ENCODE measurements at regions not wholly inside any gene's neighbourhood (a gene's known extent, or its start where the extent isn't known, plus 50 kb on each side); places are given as distances from the start of the nearest gene placed in this dataset.

DNA sequence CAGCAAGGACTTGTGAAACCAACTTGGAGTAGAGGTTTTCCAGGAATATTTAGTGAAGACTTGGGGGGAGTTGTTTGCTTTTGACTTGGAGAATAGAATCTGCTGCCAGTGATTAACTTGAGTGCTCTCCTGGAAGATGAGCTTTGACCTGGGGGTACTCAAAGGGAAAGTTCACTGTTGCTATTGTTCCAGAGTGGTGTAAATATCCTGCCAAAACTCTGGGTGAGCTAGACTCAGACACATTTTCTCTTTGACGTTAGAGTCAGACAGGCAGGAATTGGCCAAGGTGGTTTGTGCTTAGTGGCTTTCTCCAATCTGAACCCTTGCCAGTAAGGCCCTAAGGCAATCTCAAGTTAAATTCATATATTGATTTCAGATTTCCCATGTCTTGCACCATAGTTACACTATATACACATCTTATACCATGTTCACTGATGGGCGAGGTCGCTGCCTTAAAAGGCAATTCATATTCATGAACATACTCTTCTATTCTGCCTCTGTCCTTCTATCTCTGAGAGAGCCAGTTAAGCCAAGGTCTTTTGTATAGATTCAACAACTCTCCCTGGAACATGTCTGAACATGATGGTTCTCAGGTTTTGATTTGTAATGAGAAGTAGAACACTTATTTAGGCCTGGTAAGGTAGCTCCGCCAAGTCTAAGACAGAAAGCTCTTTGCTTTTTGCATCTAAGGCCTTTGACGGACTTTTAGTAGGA lies 204.6 kb upstream of the SLC38A2 start:
- no peaks in the 10 kb centered on the region; the same call in 1 of the 2 replicates for H3K9me3 ChIP-seq (ENCODE audit: control insufficient read depth, insufficient read depth, low read length)
- no peak overlapping the region for H4K8ac ChIP-seq (ENCODE audit: low read depth in 2 of 2, low read length in 2 of 2)
- H3K79me1 ChIP-seq (ENCODE audit: low read depth in 1 of 2, low read length in 2 of 2), result no peaks in the 10 kb centered on the region
- H3K27me3 ChIP-seq (ENCODE audit: control insufficient read depth, insufficient read depth, low read length), result no peaks in the 10 kb centered on the region
- no peak for DNase-seq
- H2BK20ac ChIP-seq (ENCODE audit: low read depth, low read length), result peak overlapping the region; percentile 62; the same call in 1 of the 2 replicates
- H2AK9ac ChIP-seq (replicated peaks; ENCODE audit: low read depth, low read length, poor library complexity), result no peak overlapping the region
- no peaks in the 10 kb centered on the region for H3K4me1 ChIP-seq (ENCODE audit: control insufficient read depth, insufficient read depth, low read length)
- in situ Hi-C loops (cut with MboI; ENCODE audit: low sequenced_read_pairs), result no loop called here
- H3K14ac ChIP-seq (replicated peaks; ENCODE audit: low read depth, low read length), result peak overlapping the region; percentile 37; the same call in 1 of the 2 replicates
- no peaks in the 10 kb centered on the region for H4K20me1 ChIP-seq (ENCODE audit: insufficient read depth, low read length)
- no peak overlapping the region for H2BK120ac ChIP-seq (ENCODE audit: low read depth, low read length)
- no peak overlapping the region for H3K9ac ChIP-seq (ENCODE audit: low read depth, low read length)
- H4K5ac ChIP-seq (ENCODE audit: low read depth, low read length), result no peak overlapping the region
- H2BK15ac ChIP-seq (ENCODE audit: low read depth, low read length), result no peak overlapping the region
- H3K4ac ChIP-seq (ENCODE audit: low read depth, low read length), result no peak overlapping the region
- no peak for ATAC-seq (ENCODE audit: low read depth)
- no peak for TF ChIP-seq RAD21 (IDR thresholded peaks at IDR 0.05; ENCODE audit: low read length)
- no peak overlapping the region for H3K18ac ChIP-seq (ENCODE audit: low read depth, low read length)
- H2AFZ ChIP-seq (replicated peaks; ENCODE audit: low read length, poor library complexity), result no peak overlapping the region
- dilution Hi-C loops (cut with HindIII; ENCODE audit: low sequenced_read_pairs, unreplicated experiment), result no loop called here
- no CpG with 5 or more reads among the region's 5 CpGs for WGBS, 2 experiments (ENCODE audit: extremely low coverage in 2 of 2, insufficient read length in 1 of 2)
- H3K4me3 ChIP-seq (ENCODE audit: insufficient read depth, low read depth, low read length), result no peak overlapping the region
- H3K4me2 ChIP-seq (ENCODE audit: low read depth, low read length), result no peak overlapping the region
- H4K91ac ChIP-seq (ENCODE audit: insufficient read depth, low read depth, low read length), result no peak overlapping the region; the same call in 1 of the 2 replicates
- no TSS peak for BruUV-seq (replicated peaks)
- intact Hi-C loops (cut with micrococcal nuclease), result no loop called here
- no peak overlapping the region for H3K23ac ChIP-seq (ENCODE audit: low read depth, low read length)
- no peaks in the 10 kb centered on the region for H3K36me3 ChIP-seq (ENCODE audit: control insufficient read depth, insufficient read depth, low read length)
- POLR2A ChIA-PET (ENCODE audit: unreplicated experiment), result no interaction called here
- peak overlapping the region; percentile 8; the same call in 1 of the 2 replicates for H2AK5ac ChIP-seq (ENCODE audit: low read depth, low read length)
- no peak overlapping the region for H2BK5ac ChIP-seq (ENCODE audit: low read depth, low read length, poor library complexity, severe bottlenecking)
- H3K9me1 ChIP-seq (ENCODE audit: insufficient read depth, low read length), result no peaks in the 10 kb centered on the region
- H3K56ac ChIP-seq (ENCODE audit: extremely low read depth, insufficient read depth, low read length), result no peak overlapping the region
- CTCF ChIA-PET, result interaction anchor here (0.7 kb wide), 1 partner anchor 453 kb away, joined by 4 read pairs; no protein-coding TSS in a partner anchor
- H3K27ac ChIP-seq (ENCODE audit: insufficient read depth, low read length), result no peak overlapping the region

All from IMR-90 (cell line).